BE2C (cell line): ENCODE measurements at regions not wholly inside any gene's neighbourhood (a gene's known extent, or its start where the extent isn't known, plus 50 kb on each side); places are given as distances from the start of the nearest gene placed in this dataset.

Experiments
- DNase-seq: peaks from one replicate; pipeline ENCODE4 v3.0.0-alpha.2; 2020
- H3K27me3 ChIP-seq: fragments of 250-450 bp; sonication (Bioruptor Pico); 2 replicates; pipeline ENCODE4 v1.5.1; 2020; ENCODE audit warnings: mild to moderate bottlenecking
- H3K36me3 ChIP-seq: fragments of 250-450 bp; sonication (Bioruptor Pico); 2 replicates; pipeline ENCODE4 v1.5.1; 2020; ENCODE audit warnings: mild to moderate bottlenecking
- H3K4me1 ChIP-seq: fragments of 250-450 bp; sonication (Bioruptor Pico); 2 replicates; pipeline ENCODE4 v1.5.1; 2020
- H3K4me3 ChIP-seq: 2 replicates; pipeline ENCODE4 v1.5.1; 2011; ENCODE audit warnings: low read depth, low read length
- H3K9me3 ChIP-seq: fragments of 250-450 bp; sonication (Bioruptor Pico); 2 replicates; pipeline ENCODE4 v1.5.1; 2020
- CTCF ChIP-seq: IDR thresholded peaks from 2 replicates; pipeline ENCODE4 v1.5.1; 2012; ENCODE audit warnings: mild to moderate bottlenecking, low read depth, low read length

DNA sequence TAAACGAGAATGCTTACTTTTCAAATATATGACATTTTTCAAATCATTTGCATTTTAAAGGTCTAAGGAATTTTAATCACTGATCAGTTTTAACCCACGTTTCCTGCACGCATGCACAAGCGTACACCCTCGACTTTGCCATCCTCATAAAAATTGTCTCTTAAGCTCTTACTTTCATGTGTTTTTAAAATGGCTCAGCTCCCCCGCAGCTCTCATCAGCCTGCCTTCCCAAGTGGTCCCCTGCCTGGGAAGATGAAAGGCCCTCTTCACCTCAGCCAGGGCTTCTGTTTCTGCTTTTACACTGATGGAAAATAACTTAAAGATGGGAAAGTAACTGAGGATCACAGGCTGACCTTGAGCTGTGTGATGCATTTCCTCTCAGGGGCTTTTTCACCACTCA is 131.6 kb upstream of the LSM8 start:
- DNase-seq = no peak
- H3K36me3 ChIP-seq = no peaks in the 10 kb centered on the region
- H3K9me3 ChIP-seq = no peaks in the 10 kb centered on the region
- H3K4me1 ChIP-seq = no peaks in the 10 kb centered on the region
- TF ChIP-seq CTCF = no peak
- no peaks in the 10 kb centered on the region for H3K27me3 ChIP-seq
- no peak overlapping the region for H3K4me3 ChIP-seq

- Histone ChIP-seq H3K9me3 (no peaks in the 10 kb centered on the region), H3K4me1 (no peaks in the 10 kb centered on the region), H3K36me3 (no peaks in the 10 kb centered on the region), H3K27me3 (no peaks in the 10 kb centered on the region), H3K4me3 (no peak overlapping the region)
- no peak for DNase-seq
- TF ChIP-seq CTCF = no peak
These were observed 130.6 kb upstream of the LSM8 start for GRCh38 chr7:118053353-118053752.

- no peak overlapping the region for H3K4me3 ChIP-seq
- no peak for TF ChIP-seq CTCF
- DNase-seq = no peak
- H3K27me3 ChIP-seq = no peaks in the 10 kb centered on the region
- no peaks in the 10 kb centered on the region for H3K9me3 ChIP-seq
- H3K4me1 ChIP-seq = no peaks in the 10 kb centered on the region
- H3K36me3 ChIP-seq = no peaks in the 10 kb centered on the region
These were observed 129.4 kb upstream of the LSM8 start for GRCh38 chr7:118054529-118054928.

- H3K4me1 ChIP-seq = no peaks in the 10 kb centered on the region
- no peak for TF ChIP-seq CTCF
- no peak for DNase-seq
- H3K27me3 ChIP-seq = no peaks in the 10 kb centered on the region
- no peaks in the 10 kb centered on the region for H3K9me3 ChIP-seq
- no peak overlapping the region for H3K4me3 ChIP-seq
- no peaks in the 10 kb centered on the region for H3K36me3 ChIP-seq
These were observed 128.3 kb upstream of the LSM8 start for GRCh38 chr7:118055647-118056046.

GRCh38 chr7:118057404-118057803 is 126.6 kb upstream of the LSM8 start:
- H3K9me3 ChIP-seq = no peaks in the 10 kb centered on the region
- TF ChIP-seq CTCF = no peak
- no peaks in the 10 kb centered on the region for H3K36me3 ChIP-seq
- H3K4me3 ChIP-seq = no peak overlapping the region
- no peak for DNase-seq
- no peaks in the 10 kb centered on the region for H3K27me3 ChIP-seq
- no peaks in the 10 kb centered on the region for H3K4me1 ChIP-seq

DNA sequence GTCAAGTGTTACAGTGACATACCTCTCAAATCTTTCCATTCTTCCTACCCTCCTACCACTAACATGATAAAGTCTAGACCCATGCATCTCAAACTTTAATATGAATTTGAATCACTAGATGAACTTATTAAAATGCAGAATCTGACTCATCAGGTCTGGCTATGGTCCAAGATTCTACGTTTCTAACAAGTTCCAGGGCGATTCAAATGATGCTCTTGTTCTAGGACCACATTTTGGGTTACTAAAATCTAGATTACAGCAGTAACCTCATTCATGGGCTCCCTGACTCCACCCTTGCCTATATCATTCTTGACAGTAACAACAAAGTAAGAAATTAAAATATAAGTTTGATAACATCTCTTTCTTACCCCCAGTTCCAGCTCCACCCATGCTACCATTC is 124.8 kb upstream of the LSM8 start:
- Histone ChIP-seq H3K36me3 (no peaks in the 10 kb centered on the region), H3K4me3 (no peak overlapping the region), H3K27me3 (no peaks in the 10 kb centered on the region), H3K9me3 (no peaks in the 10 kb centered on the region), H3K4me1 (no peaks in the 10 kb centered on the region)
- no peak for DNase-seq
- no peak for TF ChIP-seq CTCF
